Naive thymus-derived CD8-positive, alpha-beta T cell (primary cell): ENCODE measurements at regions not wholly inside any gene's neighbourhood (a gene's known extent, or its start where the extent isn't known, plus 50 kb on each side); places are given as distances from the start of the nearest gene placed in this dataset.
"Not testable (repeated sequence)": the region's sequence is repeated elsewhere in the genome, so short reads cannot be mapped to it uniquely, and the experiment has no call there.

ENCODE experiments used
- ATAC-seq, 2 donors: fragments of 150-1000 bp; cut with Tn5 transposase in 1 of 2; sonication (Bioruptor Pico), chemical (Tn5 transposase) in 1 of 2; 1 replicate in 1 of 2; 2 replicates in 1 of 2; pipeline ENCODE4 v1.10.0; 2021; ENCODE audit warnings: mild to moderate bottlenecking in 2 of 2, moderate library complexity in 2 of 2
- POLR2A ChIA-PET: fragments of 350-600 bp; sonication (Branson Sonifier 250); formaldehyde crosslinking; loops from one replicate; lab custom pipeline; 2021; ENCODE audit warnings: antibody characterized with exemption; lab: Charles Lee
- DNase-seq, 10 donors: peaks; one replicate each; pipeline versions ENCODE4 v3.0.0 to v3.0.0-alpha.2; 2020 to 2022
- H3K27ac Mint-ChIP-seq, 10 donors: one replicate each; pipeline ENCODE4 v1.8.0; 2020 to 2022; ENCODE audit warnings: mild to moderate bottlenecking in 10 of 10, mixed read lengths in 10 of 10, moderate library complexity in 4 of 10, inconsistent platforms in 1 of 10
- H3K27me3 Mint-ChIP-seq, 5 donors: one replicate each; pipeline ENCODE4 v1.8.0; 2021 to 2022; ENCODE audit warnings: mixed read lengths in 5 of 5
- H3K36me3 Mint-ChIP-seq, 3 donors: one replicate each; pipeline ENCODE4 v1.8.0; 2020 to 2022; ENCODE audit warnings: mixed read lengths in 3 of 3, mild to moderate bottlenecking in 2 of 3, inconsistent platforms in 1 of 3
- H3K4me1 Mint-ChIP-seq, 4 donors: one replicate each; pipeline ENCODE4 v1.8.0; 2021 to 2022; ENCODE audit warnings: mixed read lengths in 4 of 4
- H3K4me3 Mint-ChIP-seq, 10 donors: one replicate each; pipeline ENCODE4 v1.8.0; 2020 to 2022; ENCODE audit warnings: mild to moderate bottlenecking in 10 of 10, mixed read lengths in 10 of 10, moderate library complexity in 6 of 10, inconsistent platforms in 1 of 10
- H3K9me3 Mint-ChIP-seq, 9 donors: one replicate each; pipeline ENCODE4 v1.8.0; 2020 to 2022; ENCODE audit warnings: mixed read lengths in 9 of 9, mild to moderate bottlenecking in 3 of 9, inconsistent platforms in 1 of 9, moderate library complexity in 1 of 9

DNA sequence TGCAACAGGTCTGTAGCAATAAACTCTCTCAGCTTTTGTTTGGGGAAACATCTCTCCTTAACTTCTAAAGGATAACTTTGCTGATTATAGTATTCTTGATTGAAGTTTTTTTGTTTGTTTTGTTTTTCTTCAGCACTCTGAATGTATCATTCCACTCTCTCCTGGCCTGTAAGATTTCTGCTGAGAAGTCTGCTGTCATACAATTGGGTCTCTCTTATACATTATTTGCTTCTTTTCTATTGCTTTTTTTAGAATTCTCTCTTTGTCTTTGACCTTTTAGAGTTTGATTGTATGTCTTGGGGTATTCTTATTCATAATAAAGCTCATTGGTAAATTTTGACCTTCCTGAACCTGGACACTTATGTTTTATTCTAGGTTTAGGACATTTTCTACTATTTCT, 386.3 kb downstream of the MRPL39 start:
- Mint-ChIP-seq H3K27ac (no peak overlapping the region), H3K9me3 (peaks cover 0 to 37% (median 17%) of the 10 kb centered on the region in 9 donors), H3K4me3 (no peak overlapping the region), H3K4me1 (peaks cover 0 to 3% (median 0%) of the 10 kb centered on the region in 4 donors), H3K27me3 (no peaks in the 10 kb centered on the region), H3K36me3 (peaks cover 0 to 15% (median 4%) of the 10 kb centered on the region in 3 donors)
- POLR2A ChIA-PET = no interaction called here
- DNase-seq (no peak), ATAC-seq (no peak)

DNA sequence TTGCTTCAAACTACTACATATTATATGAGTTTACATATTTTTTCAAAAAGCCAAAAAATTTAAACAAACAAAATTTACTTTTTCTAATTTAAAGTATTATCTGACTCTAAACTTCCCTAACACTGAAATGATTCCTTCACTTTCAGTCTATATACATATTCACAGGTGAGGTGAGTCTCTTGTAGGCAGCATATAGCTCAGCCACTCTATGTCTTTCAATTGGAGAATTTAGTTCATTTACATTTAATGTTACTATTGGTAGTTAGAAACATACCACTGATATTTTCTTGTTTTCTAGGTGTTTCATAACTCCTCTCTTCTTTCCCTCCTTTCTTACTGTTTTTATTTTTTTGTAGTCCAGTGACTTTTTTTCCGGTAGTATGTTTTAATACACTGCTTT, 387.1 kb downstream of the MRPL39 start:
- Mint-ChIP-seq H3K27me3 (no peaks in the 10 kb centered on the region), H3K36me3 (peaks cover 0 to 15% (median 4%) of the 10 kb centered on the region in 3 donors), H3K9me3 (peaks cover 0 to 37% (median 17%) of the 10 kb centered on the region in 9 donors), H3K4me3 (no peak overlapping the region), H3K27ac (no peak overlapping the region), H3K4me1 (peaks cover 0 to 8% (median 0%) of the 10 kb centered on the region in 4 donors)
- DNase-seq (no peak), ATAC-seq (no peak)
- POLR2A ChIA-PET = no interaction called here

DNA sequence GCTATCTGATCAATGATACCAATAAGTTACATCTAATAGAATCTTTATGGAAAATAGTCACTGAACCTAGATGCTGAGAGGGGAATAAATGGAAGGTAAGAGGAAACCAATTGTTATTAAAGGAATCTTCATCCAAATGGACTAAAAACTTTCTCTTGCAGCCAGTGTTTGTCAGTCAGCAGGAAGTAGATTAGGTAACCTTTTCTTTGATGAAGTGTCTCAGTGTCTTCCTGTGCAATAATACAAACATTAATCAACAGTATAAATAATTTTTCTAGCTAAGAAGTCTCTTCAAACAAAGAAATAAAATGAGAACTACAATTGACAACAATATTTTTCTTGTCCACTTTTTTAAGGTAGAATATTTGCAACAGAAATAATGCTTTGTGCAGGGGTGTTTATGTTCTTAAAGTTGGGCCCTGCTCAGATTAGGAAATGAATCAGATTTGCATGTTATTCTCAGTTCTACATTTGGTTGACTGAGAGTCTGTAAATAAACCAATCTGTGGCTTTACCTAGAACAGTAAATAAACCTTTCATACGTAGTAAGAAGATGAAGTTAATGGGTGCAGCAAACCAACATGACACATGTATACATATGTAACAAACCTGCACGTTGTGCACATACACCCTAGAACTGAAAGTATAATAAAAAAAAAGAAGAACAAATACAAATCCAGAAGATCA, 391.4 kb downstream of the MRPL39 start:
- peak overlapping the region in 2 of 10 donors; percentile 11 to 18 for H3K27ac Mint-ChIP-seq
- H3K9me3 Mint-ChIP-seq = peaks cover 0 to 14% (median 6%) of the 10 kb centered on the region in 9 donors
- POLR2A ChIA-PET = no interaction called here
- DNase-seq = no peak
- no peak for ATAC-seq
- no peak overlapping the region for H3K4me3 Mint-ChIP-seq
- peaks cover 0 to 8% (median 0%) of the 10 kb centered on the region in 4 donors for H3K4me1 Mint-ChIP-seq
- peaks cover 0 to under 1% (median 0%) of the 10 kb centered on the region in 3 donors for H3K36me3 Mint-ChIP-seq
- H3K27me3 Mint-ChIP-seq = no peaks in the 10 kb centered on the region

DNA sequence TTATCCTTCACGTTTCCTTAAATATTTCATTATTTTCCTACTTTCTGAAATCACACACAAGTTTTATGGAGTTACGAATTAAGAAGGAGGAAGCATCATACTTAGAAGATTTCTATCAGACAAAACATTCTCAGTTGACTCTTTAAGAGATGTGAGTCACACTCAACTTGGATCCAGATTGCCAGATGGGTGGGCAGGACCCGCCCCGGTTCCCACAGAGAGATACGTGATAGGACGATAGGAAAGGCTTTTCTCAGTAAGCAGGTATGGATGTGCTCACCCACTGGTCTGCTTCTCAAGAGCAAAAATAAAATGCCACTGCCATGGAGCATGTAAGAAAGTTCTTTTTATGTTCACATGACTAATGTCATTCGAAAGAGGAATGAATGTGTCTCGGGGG, 392.6 kb downstream of the MRPL39 start:
- Mint-ChIP-seq H3K27me3 (no peaks in the 10 kb centered on the region), H3K4me3 (no peak overlapping the region), H3K4me1 (peaks cover 0 to 8% (median 0%) of the 10 kb centered on the region in 4 donors), H3K36me3 (no peaks in the 10 kb centered on the region), H3K27ac (no peak overlapping the region), H3K9me3 (peaks cover 0 to 9% (median 4%) of the 10 kb centered on the region in 9 donors)
- POLR2A ChIA-PET = no interaction called here
- DNase-seq (no peak), ATAC-seq (no peak)

DNA sequence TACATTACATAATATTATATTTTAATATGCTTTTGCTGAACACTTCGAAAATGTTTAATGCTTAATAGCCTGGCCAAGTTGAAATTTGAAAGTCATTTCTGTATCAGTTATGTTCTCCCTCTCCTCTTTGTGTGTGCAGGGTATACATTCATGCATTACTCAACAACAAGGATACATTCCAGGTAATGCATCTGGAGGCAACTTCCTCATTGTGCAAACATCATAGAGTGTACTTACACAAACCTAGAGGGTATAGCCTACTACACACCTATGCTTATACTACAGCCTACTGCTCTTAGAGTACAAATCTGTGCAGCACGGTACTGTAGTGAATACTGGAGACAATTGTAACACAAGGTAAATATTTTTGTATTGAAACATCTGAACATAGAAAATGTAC, 407.3 kb downstream of the MRPL39 start:
- no peaks in the 10 kb centered on the region for H3K36me3 Mint-ChIP-seq
- peaks cover 0 to 2% (median 0%) of the 10 kb centered on the region in 4 donors for H3K4me1 Mint-ChIP-seq
- DNase-seq (no peak), ATAC-seq (no peak)
- H3K4me3 Mint-ChIP-seq = no peak overlapping the region
- peaks cover 0 to 35% (median 1%) of the 10 kb centered on the region in 9 donors for H3K9me3 Mint-ChIP-seq
- POLR2A ChIA-PET = no interaction called here
- peaks cover 0 to 2% (median 0%) of the 10 kb centered on the region in 5 donors for H3K27me3 Mint-ChIP-seq
- H3K27ac Mint-ChIP-seq = no peak overlapping the region

DNA sequence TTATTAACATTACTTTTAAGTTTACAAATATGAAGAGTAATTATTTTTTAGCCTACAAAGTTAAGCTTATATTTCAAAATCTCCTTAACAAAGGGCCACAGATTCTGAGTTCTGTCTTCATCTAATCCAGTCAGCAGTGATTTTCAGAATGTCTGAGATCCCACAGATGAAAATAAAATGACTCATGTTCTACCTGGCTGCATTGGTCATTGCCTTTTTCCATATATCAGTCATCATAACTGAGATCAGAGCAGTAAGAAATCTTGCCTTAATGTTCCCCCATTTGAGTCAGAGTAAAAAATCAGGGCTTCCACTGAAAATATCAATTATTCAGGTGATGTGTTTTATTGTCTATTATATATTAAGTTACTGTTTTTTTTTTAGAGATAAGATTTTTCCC, 416.1 kb downstream of the MRPL39 start:
- POLR2A ChIA-PET = no interaction called here
- H3K4me3 Mint-ChIP-seq = no peak overlapping the region
- H3K27me3 Mint-ChIP-seq = no peaks in the 10 kb centered on the region
- H3K27ac Mint-ChIP-seq = no peak overlapping the region
- H3K9me3 Mint-ChIP-seq = peaks cover 0 to 10% (median 0%) of the 10 kb centered on the region in 9 donors
- H3K4me1 Mint-ChIP-seq = peaks cover 0 to 9% (median 0%) of the 10 kb centered on the region in 4 donors
- DNase-seq (no peak), ATAC-seq (no peak)
- H3K36me3 Mint-ChIP-seq = no peaks in the 10 kb centered on the region

DNA sequence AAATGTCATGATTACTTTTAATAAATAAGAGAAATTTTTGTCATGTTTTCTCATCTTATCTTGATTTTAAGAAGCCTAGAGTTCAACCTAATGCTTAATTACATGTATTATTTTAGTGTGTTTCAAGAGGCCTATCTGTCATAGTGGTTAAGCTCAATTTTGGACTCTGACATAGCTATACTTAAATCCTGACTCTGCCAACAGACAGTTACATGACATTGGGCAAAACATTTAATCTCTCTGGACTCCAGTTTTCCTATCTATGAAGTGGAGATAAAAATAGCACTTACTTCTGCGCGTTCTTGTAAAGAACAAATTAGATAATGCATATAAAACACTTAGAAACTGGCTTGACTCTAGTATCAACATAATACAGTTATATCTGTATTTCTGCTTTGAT, 417.8 kb downstream of the MRPL39 start:
- Mint-ChIP-seq H3K36me3 (no peaks in the 10 kb centered on the region), H3K4me3 (no peak overlapping the region), H3K4me1 (peaks cover 0 to 12% (median 0%) of the 10 kb centered on the region in 4 donors), H3K9me3 (peaks cover 0 to 9% (median 0%) of the 10 kb centered on the region in 9 donors), H3K27me3 (no peaks in the 10 kb centered on the region), H3K27ac (no peak overlapping the region)
- POLR2A ChIA-PET = no interaction called here
- ATAC-seq (no peak), DNase-seq (no peak)

DNA sequence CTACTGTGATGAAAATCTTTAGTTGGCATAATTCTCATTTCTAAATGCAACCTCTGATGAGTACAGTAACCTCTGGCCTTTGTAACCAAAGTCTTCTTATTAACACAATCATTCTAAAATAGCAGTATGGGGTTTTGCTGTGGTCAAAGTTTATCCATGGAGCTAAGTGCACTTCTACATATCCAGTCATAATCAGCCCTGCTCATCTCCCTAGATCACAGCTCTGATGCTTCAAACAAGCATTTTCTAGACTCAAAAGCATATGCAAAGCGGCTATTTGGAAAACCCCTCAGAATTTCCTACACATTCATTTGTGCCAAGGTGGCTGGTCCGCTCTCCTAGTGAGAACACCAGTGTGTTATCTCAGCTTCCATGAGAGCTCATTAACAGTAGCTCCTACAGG, 418.6 kb downstream of the MRPL39 start:
- DNase-seq = no peak
- POLR2A ChIA-PET = no interaction called here
- Mint-ChIP-seq H3K27ac (no peak overlapping the region), H3K4me3 (no peak overlapping the region), H3K27me3 (no peaks in the 10 kb centered on the region), H3K9me3 (peaks cover 0 to 13% (median 0%) of the 10 kb centered on the region in 9 donors), H3K36me3 (no peaks in the 10 kb centered on the region), H3K4me1 (peaks cover 0 to 12% (median 0%) of the 10 kb centered on the region in 4 donors)
- ATAC-seq = no peak

DNA sequence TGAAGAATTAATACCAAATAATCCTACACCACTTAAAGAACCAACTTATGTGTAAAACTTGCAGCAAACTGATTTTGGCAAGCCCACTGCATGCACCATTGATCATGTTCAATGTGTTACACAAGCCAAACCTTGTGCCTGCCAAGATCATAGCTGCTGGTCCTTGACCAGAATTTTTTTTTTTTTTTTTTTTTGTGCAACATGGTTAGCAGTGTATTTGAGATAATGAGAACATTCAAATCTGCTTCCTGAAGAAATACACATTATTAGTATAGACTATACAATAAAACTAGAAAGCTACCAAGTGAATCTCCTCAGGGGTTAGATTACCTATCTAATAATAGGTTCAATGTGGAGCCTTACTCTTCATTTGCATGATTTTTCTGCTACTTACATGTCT, 421.0 kb downstream of the MRPL39 start:
- DNase-seq (no peak), ATAC-seq (no peak)
- H3K27ac Mint-ChIP-seq = no peak overlapping the region
- H3K27me3 Mint-ChIP-seq = no peaks in the 10 kb centered on the region
- no peaks in the 10 kb centered on the region for H3K36me3 Mint-ChIP-seq
- peaks cover 0 to 12% (median 0%) of the 10 kb centered on the region in 4 donors for H3K4me1 Mint-ChIP-seq
- H3K9me3 Mint-ChIP-seq = peaks cover 0 to 9% (median 0%) of the 10 kb centered on the region in 9 donors
- no peak overlapping the region for H3K4me3 Mint-ChIP-seq
- POLR2A ChIA-PET = no interaction called here

DNA sequence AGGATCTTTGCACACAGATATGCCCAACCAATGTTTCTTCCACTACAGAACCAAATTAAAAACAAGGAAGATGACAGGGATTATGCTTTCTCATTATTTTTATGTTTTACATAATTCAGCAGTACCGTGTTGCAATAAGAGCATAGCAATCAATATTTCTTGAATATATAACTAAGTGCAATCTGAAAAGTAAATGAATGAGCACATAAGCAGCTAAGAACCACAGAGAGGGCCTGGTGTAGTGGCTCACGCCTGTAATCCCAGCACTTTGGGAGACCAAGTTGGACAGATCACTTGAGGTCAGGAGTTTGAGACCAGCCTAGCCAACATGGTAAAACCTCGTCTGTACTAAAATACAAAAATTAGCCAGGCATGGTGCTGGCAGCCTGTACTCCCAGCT, 423.7 kb downstream of the MRPL39 start:
- H3K4me3 Mint-ChIP-seq = no peak overlapping the region
- peaks cover 0 to 6% (median 0%) of the 10 kb centered on the region in 9 donors for H3K9me3 Mint-ChIP-seq
- H3K4me1 Mint-ChIP-seq = peaks cover 0 to 9% (median 0%) of the 10 kb centered on the region in 4 donors
- no peaks in the 10 kb centered on the region for H3K36me3 Mint-ChIP-seq
- no peaks in the 10 kb centered on the region for H3K27me3 Mint-ChIP-seq
- POLR2A ChIA-PET = no interaction called here
- ATAC-seq (no peak), DNase-seq (no peak)
- H3K27ac Mint-ChIP-seq = no peak overlapping the region

DNA sequence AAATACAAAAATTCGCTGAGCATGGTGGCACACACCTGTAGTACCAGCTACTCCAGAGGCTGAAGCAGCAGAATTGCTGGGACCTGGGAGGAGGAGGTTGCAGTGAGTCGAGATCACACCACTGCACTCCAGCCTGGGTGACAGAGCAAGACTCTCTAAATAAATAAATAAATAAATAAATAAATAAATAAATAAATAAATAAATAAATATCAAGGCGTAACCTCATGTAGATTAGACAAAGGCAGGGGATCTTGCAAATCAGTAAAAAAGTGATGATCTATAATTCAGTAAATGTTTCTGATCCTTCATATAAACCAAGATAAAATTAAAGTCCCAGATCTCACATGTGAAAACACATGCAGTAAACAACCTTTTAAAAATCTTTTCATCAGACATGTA, 425.6 kb downstream of the MRPL39 start:
- H3K4me1 Mint-ChIP-seq, H3K27ac Mint-ChIP-seq, ATAC-seq, H3K4me3 Mint-ChIP-seq, H3K36me3 Mint-ChIP-seq, H3K9me3 Mint-ChIP-seq, DNase-seq, H3K27me3 Mint-ChIP-seq, POLR2A ChIA-PET: not testable (repeated sequence)

DNA sequence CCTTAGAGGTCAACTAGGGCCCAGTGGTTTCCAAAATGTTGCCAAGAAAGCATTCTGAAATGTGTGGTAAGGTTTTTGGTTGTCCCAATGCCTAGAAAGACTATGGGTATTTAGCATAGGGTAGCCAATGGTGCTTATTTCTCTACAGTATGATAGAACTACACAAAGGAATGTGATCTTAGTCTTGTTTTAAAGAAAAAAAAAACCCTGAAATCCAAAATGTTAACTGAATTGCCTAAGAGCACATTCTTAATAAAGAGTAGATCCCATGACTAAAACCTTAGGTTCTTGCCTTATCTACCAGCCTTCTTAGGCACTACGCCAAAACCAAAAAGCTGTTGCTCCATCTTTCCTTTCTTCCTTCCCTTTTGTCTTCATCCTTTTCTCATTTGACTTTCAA, 428.2 kb downstream of the MRPL39 start:
- Mint-ChIP-seq H3K9me3 (peaks cover 0 to 2% (median 0%) of the 10 kb centered on the region in 9 donors), H3K36me3 (no peaks in the 10 kb centered on the region), H3K27ac (no peak overlapping the region), H3K4me3 (no peak overlapping the region), H3K4me1 (peaks cover 0 to 9% (median 0%) of the 10 kb centered on the region in 4 donors), H3K27me3 (no peaks in the 10 kb centered on the region)
- DNase-seq (no peak), ATAC-seq (no peak)
- POLR2A ChIA-PET = no interaction called here

DNA sequence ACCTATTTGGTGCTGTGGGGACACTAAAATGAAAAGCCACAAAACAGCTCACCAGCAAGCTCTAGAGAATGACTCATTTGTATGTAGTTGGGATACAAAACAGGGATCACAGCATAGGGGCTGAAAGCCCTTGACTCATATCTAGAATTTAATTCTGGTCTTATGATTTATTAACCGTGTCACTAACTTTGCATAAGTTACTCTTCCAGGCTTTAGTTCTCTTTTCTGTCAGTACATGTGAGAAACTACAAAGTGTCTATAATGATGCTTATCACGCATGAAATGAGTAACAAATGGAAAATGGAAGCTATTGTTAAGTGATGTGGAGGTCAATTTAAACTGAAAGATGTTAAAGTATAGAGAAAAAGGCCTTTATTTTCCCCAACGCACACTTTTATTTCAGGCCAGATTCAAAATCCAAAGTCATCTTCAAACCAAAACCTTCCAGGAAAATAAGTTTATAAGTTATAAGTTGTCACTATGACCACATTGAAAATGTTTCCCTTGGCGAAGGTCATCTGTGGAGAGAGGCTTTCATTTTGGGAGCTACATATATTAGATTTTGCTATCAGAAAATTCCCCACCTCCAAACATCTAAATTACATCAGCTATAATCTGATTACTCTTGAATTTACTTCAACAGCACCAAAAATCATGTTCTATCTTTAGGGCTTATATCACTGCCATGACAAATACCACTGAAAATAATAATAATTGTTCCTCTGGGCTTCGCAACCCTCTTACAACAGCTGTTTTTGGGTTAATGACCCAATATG, 430.5 kb downstream of the MRPL39 start:
- peak in 1 of 2 donors; percentile 20 for ATAC-seq
- Mint-ChIP-seq H3K9me3 (peaks cover 0 to 2% (median 0%) of the 10 kb centered on the region in 9 donors), H3K4me3 (no peak overlapping the region), H3K27me3 (no peaks in the 10 kb centered on the region), H3K27ac (no peak overlapping the region), H3K36me3 (no peaks in the 10 kb centered on the region), H3K4me1 (peaks cover 0 to 10% (median 0%) of the 10 kb centered on the region in 4 donors)
- POLR2A ChIA-PET = no interaction called here
- no peak for DNase-seq
